Astrocyte of the spinal cord (primary cell): ENCODE measurements at regions not wholly inside any gene's neighbourhood (a gene's known extent, or its start where the extent isn't known, plus 50 kb on each side); places are given as distances from the start of the nearest gene placed in this dataset.

Experiments
- DNase-seq: peaks from one replicate; pipeline ENCODE4 v3.0.0; 2011; ENCODE audit warnings: low read depth, low spot score
- H3K4me3 ChIP-seq: 2 replicates; pipeline ENCODE4 v1.5.1; 2011; ENCODE audit warnings: low read depth, mild to moderate bottlenecking, low read length, moderate library complexity
- CTCF ChIP-seq: IDR thresholded peaks from 2 replicates; pipeline ENCODE4 v1.5.1; 2012; ENCODE audit warnings: low read depth, mild to moderate bottlenecking, low read length, inconsistent platforms
- in situ Hi-C: cut with HindIII; loops from 2 replicates; pipeline ENCODE4 v1.10.0; 2017; ENCODE audit warnings: low sequenced_read_pairs

GRCh38 chr2:58557176-58557575 lies 316.1 kb upstream of the FANCL start:
- DNase-seq = no peak
- H3K4me3 ChIP-seq = no peak overlapping the region
- in situ Hi-C loops = no loop called here
- no peak for TF ChIP-seq CTCF

GRCh38 chr2:58553937-58554336 lies 312.8 kb upstream of the FANCL start:
- in situ Hi-C loops = no loop called here
- TF ChIP-seq CTCF = no peak

GRCh38 chr2:58553522-58553921 lies 312.4 kb upstream of the FANCL start:
- TF ChIP-seq CTCF = no peak
- no peak overlapping the region for H3K4me3 ChIP-seq
- DNase-seq = no peak
- in situ Hi-C loops = no loop called here

More at GRCh38 chr2:58553937-58554336, 312.8 kb upstream of the FANCL start:
- peak; percentile 8 for DNase-seq
- no peak overlapping the region for H3K4me3 ChIP-seq

- in situ Hi-C loops = no loop called here
Measured at GRCh38 chr2:58545300-58546280, 304.5 kb upstream of the FANCL start.

GRCh38 chr2:58543442-58543841 lies 302.3 kb upstream of the FANCL start:
- in situ Hi-C loops = no loop called here
- H3K4me3 ChIP-seq = no peak overlapping the region
- no peak for TF ChIP-seq CTCF
- no peak for DNase-seq

More at GRCh38 chr2:58545300-58546280, 304.5 kb upstream of the FANCL start:
- no peak for TF ChIP-seq CTCF
- DNase-seq = no peak
- H3K4me3 ChIP-seq = no peak overlapping the region

GRCh38 chr2:58541511-58541910 lies 300.4 kb upstream of the FANCL start:
- H3K4me3 ChIP-seq = no peak overlapping the region
- TF ChIP-seq CTCF = no peak
- in situ Hi-C loops = no loop called here
- DNase-seq = no peak
